Activated CD4-positive, alpha-beta memory T cell treated with anti-CD3 and anti-CD28 coated beads, Interleukin-2, amount 10 ng/mL, durations not matched to agents 7 days and 5 days (primary cell): ENCODE measurements at regions not wholly inside any gene's neighbourhood (a gene's known extent, or its start where the extent isn't known, plus 50 kb on each side); places are given as distances from the start of the nearest gene placed in this dataset.

Source experiments
- CTCF ChIA-PET: fragments of 350-600 bp; sonication (Branson Sonifier 250); formaldehyde crosslinking; loops from one replicate; lab custom pipeline; 2021; ENCODE audit warnings: antibody characterized with exemption, inconsistent platforms; lab: Charles Lee
- POLR2A ChIA-PET: fragments of 350-600 bp; sonication (Branson Sonifier 250); formaldehyde crosslinking; loops from one replicate; lab custom pipeline; 2021; ENCODE audit warnings: antibody characterized with exemption; lab: Charles Lee
- DNase-seq: peaks from one replicate; pipeline ENCODE4 v3.0.0-alpha.2; 2020
- H3K27ac Mint-ChIP-seq: one replicate; pipeline ENCODE4 v1.8.0; 2021; ENCODE audit warnings: mild to moderate bottlenecking, mixed read lengths
- H3K27me3 Mint-ChIP-seq: one replicate; pipeline ENCODE4 v1.8.0; 2021; ENCODE audit warnings: mixed read lengths
- H3K36me3 Mint-ChIP-seq: one replicate; pipeline ENCODE4 v1.8.0; 2021; ENCODE audit warnings: low read depth, mixed read lengths
- H3K4me1 Mint-ChIP-seq: one replicate; pipeline ENCODE4 v1.8.0; 2021; ENCODE audit warnings: mixed read lengths
- H3K4me3 Mint-ChIP-seq: one replicate; pipeline ENCODE4 v1.8.0; 2021; ENCODE audit warnings: mild to moderate bottlenecking, mixed read lengths
- H3K9me3 Mint-ChIP-seq: one replicate; pipeline ENCODE4 v1.8.0; 2021; ENCODE audit warnings: mixed read lengths

DNA sequence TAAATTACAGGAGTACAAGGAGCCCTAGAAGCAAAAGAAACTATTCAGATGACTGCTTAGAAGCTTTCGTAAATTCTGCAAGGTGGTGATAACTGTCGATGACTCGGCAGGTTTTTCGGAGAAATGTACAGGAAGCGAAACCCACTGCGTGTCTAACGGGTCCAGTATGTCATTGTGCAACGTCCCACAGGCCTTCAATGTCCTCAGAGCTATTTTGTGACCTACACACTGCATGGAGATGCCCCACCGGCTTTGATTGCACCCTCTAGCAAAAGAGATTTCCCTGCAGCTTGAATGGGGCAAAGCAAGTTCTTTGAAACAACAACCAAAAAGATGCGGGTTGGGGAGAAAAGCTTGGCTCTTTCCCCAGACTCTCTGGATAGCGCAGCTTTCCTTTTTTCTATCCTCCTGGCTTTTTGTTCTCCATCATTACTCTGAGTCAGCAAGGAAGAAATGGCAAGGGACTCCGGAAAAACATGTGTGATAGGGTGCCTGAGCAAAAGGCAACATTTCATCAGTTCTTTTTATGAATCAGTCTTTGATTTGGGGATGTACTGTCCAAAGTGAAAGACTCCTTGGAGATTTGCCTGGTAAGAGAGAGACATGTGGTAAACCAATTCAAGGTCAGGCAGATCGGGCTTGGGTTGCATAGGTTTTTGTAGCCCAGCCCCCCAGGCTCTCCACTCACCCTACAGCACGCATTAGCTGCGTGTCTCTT lies 112.0 kb upstream of the TBL1X start:
- Mint-ChIP-seq H3K36me3 (peaks cover 22% of the 10 kb centered on the region), H3K27ac (peak overlapping the region; percentile 98), H3K4me3 (peak overlapping the region; percentile 61), H3K4me1 (peaks cover 62% of the 10 kb centered on the region), H3K27me3 (no peaks in the 10 kb centered on the region), H3K9me3 (peaks cover 17% of the 10 kb centered on the region)
- peak; percentile 77 for DNase-seq
- ChIA-PET CTCF (interaction anchor here (1.2 to 3.1 kb wide), 3 partner anchors 9 to 111 kb away, joined by 3 to 13 read pairs (median 13); no protein-coding TSS in a partner anchor), POLR2A (interaction anchor here (0.7 to 7.0 kb wide), 12 partner anchors 12 to 380 kb away, joined by 3 to 75 read pairs (median 6); partner anchors contain the start of gene TBL1X)

- H3K36me3 Mint-ChIP-seq: peaks cover 22% of the 10 kb centered on the region
- DNase-seq: no peak
- H3K9me3 Mint-ChIP-seq: peaks cover 17% of the 10 kb centered on the region
- peaks cover 58% of the 10 kb centered on the region for H3K4me1 Mint-ChIP-seq
- CTCF ChIA-PET: interaction anchor here (3.1 kb wide), 1 partner anchor 108 kb away, joined by 13 read pairs; no protein-coding TSS in a partner anchor
- H3K27ac Mint-ChIP-seq: peak overlapping the region; percentile 87
- POLR2A ChIA-PET: interaction anchor here (1.6 to 7.0 kb wide), 2 partner anchors 102 to 108 kb away, joined by 5 to 75 read pairs; partner anchors contain the start of gene TBL1X
- H3K27me3 Mint-ChIP-seq: no peaks in the 10 kb centered on the region
- no peak overlapping the region for H3K4me3 Mint-ChIP-seq
Observed at GRCh38 chrX:9354918-9355317, 109.9 kb upstream of the TBL1X start.

DNA sequence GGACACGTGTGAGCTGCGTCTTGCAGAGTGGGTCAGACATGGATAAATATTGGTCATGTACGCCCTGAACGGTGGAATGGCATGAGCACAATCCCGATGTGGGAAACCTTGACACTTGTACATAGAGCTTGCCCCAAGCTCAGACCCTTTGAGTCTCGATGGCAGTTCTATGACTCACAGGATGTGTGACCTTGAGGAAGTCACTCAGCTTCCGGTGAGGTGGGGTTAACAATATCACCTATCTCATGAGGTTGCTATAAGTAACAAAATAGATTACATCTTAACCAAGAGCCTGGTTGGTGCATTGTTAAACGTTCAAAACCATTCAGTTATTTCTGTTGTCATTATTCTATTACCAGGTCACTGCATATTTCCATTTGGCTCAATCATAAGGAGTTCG lies 109.1 kb upstream of the TBL1X start:
- no peak overlapping the region for H3K4me3 Mint-ChIP-seq
- H3K27ac Mint-ChIP-seq: peak overlapping the region; percentile 87
- H3K4me1 Mint-ChIP-seq: peaks cover 54% of the 10 kb centered on the region
- POLR2A ChIA-PET: interaction anchor here (1.6 to 7.0 kb wide), 3 partner anchors 16 to 107 kb away, joined by 5 to 75 read pairs (median 5); partner anchors contain the start of gene TBL1X
- peak; percentile 43 for DNase-seq
- no peaks in the 10 kb centered on the region for H3K27me3 Mint-ChIP-seq
- H3K36me3 Mint-ChIP-seq: peaks cover 22% of the 10 kb centered on the region
- H3K9me3 Mint-ChIP-seq: peaks cover 17% of the 10 kb centered on the region
- CTCF ChIA-PET: no interaction called here

GRCh38 chrX:9356846-9357245 lies 108.0 kb upstream of the TBL1X start:
- Mint-ChIP-seq H3K4me1 (peaks cover 45% of the 10 kb centered on the region), H3K36me3 (peaks cover 18% of the 10 kb centered on the region), H3K27me3 (no peaks in the 10 kb centered on the region), H3K4me3 (no peak overlapping the region), H3K9me3 (peaks cover 17% of the 10 kb centered on the region), H3K27ac (peak overlapping the region; percentile 87)
- no peak for DNase-seq
- ChIA-PET CTCF (no interaction called here), POLR2A (interaction anchor here (1.6 to 7.0 kb wide), 2 partner anchors 17 to 106 kb away, joined by 5 to 75 read pairs; partner anchors contain the start of gene TBL1X)

- DNase-seq: no peak
- ChIA-PET CTCF (no interaction called here), POLR2A (interaction anchor here (7.0 kb wide), 1 partner anchor 105 kb away, joined by 75 read pairs; the partner anchor contains the start of gene TBL1X)
- Mint-ChIP-seq H3K27ac (no peak overlapping the region), H3K4me1 (peaks cover 37% of the 10 kb centered on the region), H3K27me3 (no peaks in the 10 kb centered on the region), H3K36me3 (peaks cover 18% of the 10 kb centered on the region), H3K4me3 (no peak overlapping the region), H3K9me3 (peaks cover 17% of the 10 kb centered on the region)
Observed at GRCh38 chrX:9357518-9358114, 107.2 kb upstream of the TBL1X start.

DNA sequence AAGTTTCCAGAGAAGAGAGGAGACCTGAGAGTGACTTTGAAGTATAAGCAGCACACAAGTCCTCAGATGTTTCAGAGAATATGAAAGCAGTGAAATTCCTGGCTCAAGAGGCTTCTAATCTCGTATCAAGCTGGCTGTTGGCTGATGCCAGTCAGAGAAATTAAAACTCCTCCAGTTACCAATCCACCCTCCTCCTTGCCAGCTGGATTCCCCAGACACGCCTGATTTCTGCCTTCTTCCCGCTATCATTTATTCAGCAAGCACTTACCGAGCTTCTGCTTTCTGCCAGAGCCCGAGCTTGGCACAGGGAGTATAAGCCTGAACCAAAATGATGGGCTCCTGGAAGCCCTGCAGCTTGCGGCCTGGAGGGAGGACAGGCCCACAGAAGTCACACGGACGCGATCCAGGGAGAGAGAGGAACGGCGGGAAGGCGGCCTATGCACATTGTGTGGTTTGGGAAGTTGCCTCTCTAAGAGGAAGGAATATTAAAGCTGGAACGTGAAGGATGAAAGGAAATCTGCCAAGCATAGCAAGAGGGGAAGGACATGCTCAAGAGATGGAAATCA lies 102.4 kb upstream of the TBL1X start:
- ChIA-PET CTCF (no interaction called here), POLR2A (no interaction called here)
- Mint-ChIP-seq H3K36me3 (no peaks in the 10 kb centered on the region), H3K4me3 (no peak overlapping the region), H3K9me3 (no peaks in the 10 kb centered on the region), H3K4me1 (peaks cover 1% of the 10 kb centered on the region), H3K27ac (no peak overlapping the region), H3K27me3 (no peaks in the 10 kb centered on the region)
- DNase-seq: no peak

- Mint-ChIP-seq H3K36me3 (no peaks in the 10 kb centered on the region), H3K4me1 (peaks cover 12% of the 10 kb centered on the region), H3K27ac (no peak overlapping the region), H3K27me3 (peaks cover 2% of the 10 kb centered on the region), H3K4me3 (no peak overlapping the region), H3K9me3 (no peaks in the 10 kb centered on the region)
- POLR2A ChIA-PET: no interaction called here
- CTCF ChIA-PET: no interaction called here
- no peak for DNase-seq
Observed at GRCh38 chrX:9367421-9367820, 97.4 kb upstream of the TBL1X start.

DNA sequence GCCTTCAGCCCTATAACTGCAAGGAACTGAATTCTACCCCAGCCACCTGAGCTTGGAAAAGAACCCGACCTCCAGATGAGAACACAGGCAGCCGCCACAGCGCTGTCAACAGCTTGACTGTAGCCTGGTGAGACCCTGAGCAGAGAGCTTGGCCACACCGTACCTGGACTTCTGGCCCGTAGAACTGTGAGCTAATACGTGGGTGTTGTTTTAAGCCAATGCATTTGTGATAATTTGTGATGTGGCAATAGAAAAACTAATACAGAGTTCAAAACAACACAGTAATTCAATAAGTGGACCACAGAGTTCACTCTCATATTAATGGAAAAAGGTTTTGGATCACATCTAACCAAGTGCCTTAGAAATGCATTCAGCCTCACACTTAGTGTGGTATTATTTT lies 96.6 kb upstream of the TBL1X start:
- POLR2A ChIA-PET: no interaction called here
- Mint-ChIP-seq H3K36me3 (no peaks in the 10 kb centered on the region), H3K4me3 (no peak overlapping the region), H3K9me3 (no peaks in the 10 kb centered on the region), H3K27me3 (peaks cover 2% of the 10 kb centered on the region), H3K4me1 (peaks cover 12% of the 10 kb centered on the region), H3K27ac (no peak overlapping the region)
- CTCF ChIA-PET: no interaction called here
- no peak for DNase-seq

- H3K4me1 Mint-ChIP-seq: peaks cover 12% of the 10 kb centered on the region
- H3K36me3 Mint-ChIP-seq: no peaks in the 10 kb centered on the region
- POLR2A ChIA-PET: interaction anchor here (0.7 to 1.3 kb wide), 2 partner anchors 10 to 17 kb away, joined by 4 to 8 read pairs; no protein-coding TSS in a partner anchor
- H3K4me3 Mint-ChIP-seq: no peak overlapping the region
- H3K27ac Mint-ChIP-seq: no peak overlapping the region
- CTCF ChIA-PET: no interaction called here
- peaks cover 2% of the 10 kb centered on the region for H3K27me3 Mint-ChIP-seq
- H3K9me3 Mint-ChIP-seq: no peaks in the 10 kb centered on the region
- peak; percentile 36 for DNase-seq
Observed at GRCh38 chrX:9369802-9370291, 95.0 kb upstream of the TBL1X start.

GRCh38 chrX:9370893-9371292 lies 94.0 kb upstream of the TBL1X start:
- peaks cover 2% of the 10 kb centered on the region for H3K27me3 Mint-ChIP-seq
- DNase-seq: no peak
- H3K4me1 Mint-ChIP-seq: peaks cover 12% of the 10 kb centered on the region
- CTCF ChIA-PET: no interaction called here
- H3K27ac Mint-ChIP-seq: no peak overlapping the region
- H3K36me3 Mint-ChIP-seq: no peaks in the 10 kb centered on the region
- POLR2A ChIA-PET: interaction anchor here (1.3 kb wide), 1 partner anchor 19 kb away, joined by 4 read pairs; no protein-coding TSS in a partner anchor
- no peaks in the 10 kb centered on the region for H3K9me3 Mint-ChIP-seq
- no peak overlapping the region for H3K4me3 Mint-ChIP-seq

DNA sequence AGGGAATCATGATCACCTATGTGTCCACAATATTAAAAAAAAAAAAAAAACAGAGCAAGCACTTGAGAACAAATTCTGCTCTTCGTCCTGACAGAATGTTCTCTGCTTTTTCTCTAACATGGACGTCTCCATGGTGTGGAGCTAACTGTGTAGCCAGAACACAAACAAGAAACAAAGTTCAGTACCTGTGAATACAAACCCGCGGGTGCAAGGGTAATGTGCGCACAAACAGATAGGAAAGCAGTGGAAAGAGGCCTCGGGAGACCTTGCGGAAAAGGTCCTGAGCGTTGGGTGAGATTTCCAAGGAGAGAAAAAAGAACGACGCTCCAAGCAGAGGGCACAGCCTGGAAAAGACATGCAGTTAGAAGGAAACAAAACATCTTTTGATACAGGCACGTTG lies 92.0 kb upstream of the TBL1X start:
- Mint-ChIP-seq H3K27me3 (peaks cover 2% of the 10 kb centered on the region), H3K9me3 (peaks cover 3% of the 10 kb centered on the region), H3K27ac (no peak overlapping the region), H3K4me3 (no peak overlapping the region), H3K36me3 (no peaks in the 10 kb centered on the region), H3K4me1 (peaks cover 16% of the 10 kb centered on the region)
- CTCF ChIA-PET: no interaction called here
- DNase-seq: no peak
- POLR2A ChIA-PET: no interaction called here

DNA sequence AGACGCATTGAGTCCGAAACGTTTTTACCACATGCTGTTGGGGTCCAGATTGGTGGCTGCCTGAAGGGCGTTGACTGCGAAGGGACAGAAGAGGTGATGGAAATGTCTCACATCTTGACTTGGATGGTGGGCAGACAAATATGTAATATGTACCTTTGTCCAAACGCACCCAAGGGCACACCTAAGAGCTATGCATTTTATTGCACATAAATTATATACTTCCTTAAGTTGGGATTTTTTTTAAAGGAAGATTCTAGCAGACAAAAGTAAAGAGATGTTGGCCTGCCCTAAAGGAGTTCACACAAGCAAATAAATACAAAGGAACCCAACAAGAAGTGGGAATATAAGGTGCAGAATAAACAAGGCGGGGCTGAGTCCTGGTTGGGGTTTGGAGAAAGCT lies 91.1 kb upstream of the TBL1X start:
- no peak overlapping the region for H3K4me3 Mint-ChIP-seq
- no peak overlapping the region for H3K27ac Mint-ChIP-seq
- H3K4me1 Mint-ChIP-seq: peaks cover 21% of the 10 kb centered on the region
- POLR2A ChIA-PET: no interaction called here
- no peak for DNase-seq
- H3K36me3 Mint-ChIP-seq: no peaks in the 10 kb centered on the region
- CTCF ChIA-PET: no interaction called here
- H3K27me3 Mint-ChIP-seq: no peaks in the 10 kb centered on the region
- peaks cover 7% of the 10 kb centered on the region for H3K9me3 Mint-ChIP-seq

GRCh38 chrX:9374555-9374954 lies 90.3 kb upstream of the TBL1X start:
- peaks cover 10% of the 10 kb centered on the region for H3K9me3 Mint-ChIP-seq
- H3K27me3 Mint-ChIP-seq: no peaks in the 10 kb centered on the region
- ChIA-PET POLR2A (no interaction called here), CTCF (no interaction called here)
- H3K4me3 Mint-ChIP-seq: no peak overlapping the region
- H3K4me1 Mint-ChIP-seq: peaks cover 27% of the 10 kb centered on the region
- DNase-seq: no peak
- H3K36me3 Mint-ChIP-seq: no peaks in the 10 kb centered on the region
- no peak overlapping the region for H3K27ac Mint-ChIP-seq
